GM21619 (cell line): ENCODE measurements at regions not wholly inside any gene's neighbourhood (a gene's known extent, or its start where the extent isn't known, plus 50 kb on each side); places are given as distances from the start of the nearest gene placed in this dataset.
"Not testable (repeated sequence)": the region's sequence is repeated elsewhere in the genome, so short reads cannot be mapped to it uniquely, and the experiment has no call there.

ENCODE experiments used
- ATAC-seq: cut with Tn5 transposase; IDR thresholded peaks from one replicate; pipeline ENCODE4 v1.9.1; 2021; ENCODE audit not compliant: unreplicated experiment

DNA sequence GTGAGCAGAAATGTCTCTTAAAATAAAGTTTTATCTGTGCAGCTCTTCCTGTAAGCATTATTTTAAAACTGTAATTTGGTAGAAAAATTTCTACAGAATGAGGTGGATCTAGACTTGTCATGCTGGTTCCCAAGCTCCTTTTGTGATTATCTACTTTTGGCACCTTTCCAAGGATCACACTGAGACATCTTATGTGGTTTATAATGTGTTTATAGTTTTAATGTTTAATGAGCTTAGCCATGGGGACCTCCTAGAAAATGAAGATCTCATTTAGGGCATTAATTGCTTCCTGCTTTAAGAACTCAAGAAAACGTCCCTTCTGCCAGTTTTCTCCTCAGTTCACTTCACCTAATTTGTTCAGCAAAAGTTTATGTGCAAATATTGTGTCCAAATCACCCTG, 468.4 kb downstream of the SUCLG1 start:
- no peak for ATAC-seq

DNA sequence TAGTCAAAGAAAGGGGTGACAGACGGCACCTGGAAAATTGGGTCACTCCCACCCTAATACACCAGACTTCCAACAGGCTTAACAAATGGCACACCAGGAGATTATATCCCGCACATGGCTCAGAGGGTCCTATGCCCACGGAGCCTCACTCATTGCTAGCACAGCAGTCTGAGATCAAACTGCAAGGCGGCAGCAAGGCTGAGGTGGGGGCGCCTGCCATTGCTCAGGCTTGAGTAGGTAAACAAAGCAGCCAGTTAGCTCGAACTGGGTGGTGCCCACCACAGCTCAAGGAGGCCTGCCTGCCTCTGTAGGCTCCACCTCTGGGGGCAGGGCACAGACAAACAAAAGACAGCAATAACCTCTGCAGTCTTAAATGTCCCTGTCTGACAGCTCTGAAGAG, 482.5 kb downstream of the SUCLG1 start:
- ATAC-seq: not testable (repeated sequence)

DNA sequence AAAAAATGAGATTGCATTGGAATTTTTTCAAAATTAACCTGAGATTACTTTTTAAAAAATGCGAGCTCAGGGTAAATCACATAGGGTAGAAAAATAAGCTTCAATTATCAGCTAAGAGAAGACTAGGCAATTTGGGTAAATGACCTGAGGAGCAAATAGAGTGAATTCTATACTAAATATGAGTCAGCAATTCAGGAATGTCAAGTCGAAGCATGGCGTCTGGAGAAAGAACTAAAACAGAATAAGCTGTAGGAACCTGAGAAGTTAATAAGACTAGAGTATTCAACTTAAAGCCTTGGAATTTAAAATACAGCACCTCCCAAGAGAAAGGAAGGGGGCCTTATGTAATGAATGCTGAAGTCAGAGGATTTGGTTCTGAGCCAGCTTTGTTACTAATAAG, 487.0 kb downstream of the SUCLG1 start:
- ATAC-seq: no peak

DNA sequence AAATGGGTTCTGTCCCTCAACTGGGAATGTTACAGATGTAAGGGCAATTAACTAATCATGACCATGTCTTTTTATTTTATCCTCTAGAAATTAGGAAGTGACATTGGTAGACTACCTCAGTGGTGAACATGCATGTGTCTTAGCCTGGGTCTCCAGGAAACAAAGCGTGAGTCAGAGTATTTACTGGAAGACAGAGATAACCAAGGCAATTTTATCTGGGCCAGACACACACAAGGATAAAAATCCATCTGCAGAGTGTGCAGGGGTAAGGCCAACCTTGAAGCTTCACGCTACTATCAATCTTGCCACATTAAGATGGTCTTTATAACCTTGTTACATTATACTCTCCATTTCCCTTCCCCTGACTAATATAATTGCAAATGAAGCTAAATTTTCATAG, 487.5 kb downstream of the SUCLG1 start:
- ATAC-seq: no peak

DNA sequence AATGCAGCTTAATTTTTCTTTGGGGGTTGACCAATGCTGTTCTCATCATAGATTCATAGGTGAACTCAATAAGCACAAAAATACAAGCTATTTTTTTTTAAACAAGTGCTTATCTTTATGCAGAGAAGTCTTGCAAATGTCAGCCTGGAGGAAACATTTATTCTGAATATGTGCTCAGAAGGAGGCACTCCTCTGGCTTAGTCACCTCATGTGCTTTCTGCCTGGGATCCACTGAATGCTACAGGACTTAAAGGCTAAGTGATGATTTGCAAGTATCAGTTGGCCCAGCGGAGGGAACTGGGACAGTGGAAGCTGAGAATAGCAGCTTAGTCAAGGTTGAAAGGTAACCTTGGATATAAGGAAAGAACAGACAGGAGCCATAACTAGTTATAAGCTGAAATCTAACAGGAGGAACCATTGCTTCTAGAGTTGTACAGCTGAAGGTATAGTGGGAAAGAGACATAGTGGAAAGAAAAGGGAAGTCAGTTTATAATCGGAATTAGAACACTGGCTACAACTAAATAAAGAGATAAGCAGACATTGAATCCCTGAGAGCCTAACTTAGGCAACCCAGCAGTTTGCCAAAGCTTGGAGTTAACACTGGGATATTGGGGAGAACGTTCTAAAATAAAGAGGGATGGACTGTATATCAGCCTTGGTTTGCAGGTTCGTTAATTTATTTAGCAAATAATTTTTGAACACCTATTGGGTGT, 488.7 kb downstream of the SUCLG1 start:
- no peak for ATAC-seq

DNA sequence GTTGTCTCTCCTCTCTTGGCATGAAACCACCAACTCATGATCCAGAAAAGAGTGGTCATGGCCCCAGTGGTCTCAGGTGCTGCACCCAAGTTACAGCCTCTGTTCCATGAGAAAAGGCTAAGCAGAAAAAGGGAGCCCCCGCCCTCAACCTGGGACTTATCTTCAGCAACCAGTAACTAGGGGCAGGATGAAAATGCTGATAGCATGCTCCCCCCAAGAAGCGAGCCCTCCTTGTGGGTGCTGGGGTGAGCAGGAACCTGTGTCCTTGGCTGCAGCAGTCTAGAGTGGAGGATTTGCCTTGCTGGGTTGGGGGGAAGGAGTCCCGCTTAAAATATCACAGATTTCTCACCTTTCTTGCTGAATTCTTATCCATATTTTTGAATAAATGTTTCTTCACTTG, 490.0 kb downstream of the SUCLG1 start:
- ATAC-seq: no peak

DNA sequence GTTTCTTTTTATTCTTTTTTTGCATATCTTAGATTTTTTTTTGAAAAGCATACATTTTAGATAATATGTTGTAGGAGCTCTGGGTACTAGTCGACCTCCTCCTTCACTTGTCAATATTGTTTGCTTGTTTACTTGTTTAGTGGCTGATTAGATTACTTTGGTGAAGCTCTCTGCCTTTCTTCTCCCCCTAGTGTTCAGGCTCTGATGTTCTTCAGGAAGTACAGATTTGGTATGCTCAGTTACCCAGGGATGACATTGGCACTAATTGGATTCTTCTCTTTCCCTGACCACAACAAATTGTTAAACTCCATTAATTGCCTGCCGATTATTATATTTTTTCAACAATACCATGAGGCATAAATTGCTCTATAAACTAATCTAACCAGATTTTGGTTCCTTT, 491.2 kb downstream of the SUCLG1 start:
- no peak for ATAC-seq

DNA sequence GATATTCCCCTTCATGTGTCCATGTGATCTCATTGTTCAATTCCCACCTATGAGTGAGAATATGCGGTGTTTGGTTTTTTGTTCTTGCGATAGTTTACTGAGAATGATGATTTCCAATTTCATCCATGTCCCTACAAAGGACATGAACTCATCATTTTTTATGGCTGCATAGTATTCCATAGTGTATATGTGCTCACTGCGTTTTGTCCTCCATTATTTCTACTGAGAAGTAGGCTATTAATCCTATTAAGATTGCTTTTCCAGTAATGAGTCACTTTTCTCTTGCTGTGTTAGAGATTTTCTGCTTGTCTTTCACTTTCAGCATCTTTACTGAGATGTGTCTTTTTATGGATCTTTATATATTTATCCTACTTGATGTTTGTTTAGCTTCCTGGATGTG, 492.1 kb downstream of the SUCLG1 start:
- ATAC-seq: not testable (repeated sequence)

DNA sequence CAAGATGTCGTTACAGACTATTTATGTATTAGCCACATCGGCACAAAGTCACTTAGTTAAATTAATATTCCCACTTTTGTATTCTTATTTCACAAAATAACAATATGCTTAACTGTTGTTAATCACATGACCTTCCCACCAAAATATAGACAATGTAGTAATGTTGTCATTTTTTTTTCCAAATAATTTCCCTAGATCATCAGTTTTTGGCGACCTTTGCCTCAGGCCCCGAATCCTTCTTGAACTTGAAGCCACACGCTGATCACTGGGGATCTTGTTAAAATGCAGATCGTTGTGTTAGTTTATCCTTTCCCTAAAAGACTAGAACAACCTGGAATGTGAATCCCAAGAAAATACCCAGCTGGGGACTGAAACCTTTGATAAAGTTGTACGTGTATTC, 497.6 kb downstream of the SUCLG1 start:
- no peak for ATAC-seq

DNA sequence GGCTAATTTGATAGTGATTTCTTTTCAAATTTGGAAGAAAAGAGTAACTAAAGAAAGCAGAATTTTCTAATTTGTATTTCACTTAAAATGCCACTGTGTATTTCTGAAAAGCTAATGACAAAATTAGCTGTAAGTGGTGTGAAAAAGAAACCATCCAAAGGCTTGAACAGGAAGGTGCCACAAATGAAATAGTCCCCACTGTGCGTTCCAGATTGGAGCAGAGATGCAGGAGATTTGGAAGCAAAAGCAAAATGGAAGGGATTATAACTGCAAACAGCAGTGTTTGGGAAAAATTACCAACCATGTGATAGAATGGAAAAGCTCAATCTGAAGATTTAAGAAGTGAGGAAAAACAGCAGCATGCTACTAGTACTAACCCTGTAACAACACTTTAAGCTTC, 498.7 kb downstream of the SUCLG1 start:
- ATAC-seq: no peak

DNA sequence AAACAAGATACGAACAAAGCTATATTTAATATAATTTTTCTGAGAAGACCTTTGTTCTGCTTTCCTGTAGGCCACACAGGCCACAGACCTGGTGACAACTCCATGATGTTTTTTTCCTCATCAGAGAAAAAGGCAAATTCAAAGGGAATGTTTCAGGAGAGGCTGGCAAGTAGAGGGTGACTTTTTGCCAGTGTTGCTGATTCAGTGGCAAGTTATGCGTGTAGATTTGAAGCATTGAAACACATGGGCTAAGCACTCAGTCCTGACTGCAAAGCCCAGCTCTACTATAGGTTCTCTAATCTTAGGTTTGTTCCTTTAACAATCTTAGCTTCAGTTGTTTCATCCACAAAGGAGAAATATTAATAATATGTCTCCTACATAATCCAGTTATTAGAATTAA, 499.8 kb downstream of the SUCLG1 start:
- ATAC-seq: no peak

DNA sequence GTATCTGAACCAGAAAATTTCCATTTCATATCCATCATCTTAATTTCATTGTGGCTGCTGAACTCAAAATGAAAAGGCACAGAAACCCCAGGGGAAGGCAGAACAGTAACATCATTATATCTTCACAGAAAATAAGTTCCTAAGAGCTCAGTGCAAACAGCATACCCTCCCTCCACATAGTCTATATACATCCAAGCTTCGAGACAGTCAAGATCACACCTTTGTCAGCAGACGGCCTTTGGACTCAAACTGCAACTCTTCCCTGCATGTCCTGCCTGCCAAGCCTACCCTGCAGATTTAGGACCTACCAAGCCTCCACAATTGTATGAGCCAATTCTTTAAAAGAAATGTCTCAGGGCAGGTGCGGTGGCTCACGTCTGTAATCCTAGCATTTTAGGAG, 502.1 kb downstream of the SUCLG1 start:
- ATAC-seq: no peak

DNA sequence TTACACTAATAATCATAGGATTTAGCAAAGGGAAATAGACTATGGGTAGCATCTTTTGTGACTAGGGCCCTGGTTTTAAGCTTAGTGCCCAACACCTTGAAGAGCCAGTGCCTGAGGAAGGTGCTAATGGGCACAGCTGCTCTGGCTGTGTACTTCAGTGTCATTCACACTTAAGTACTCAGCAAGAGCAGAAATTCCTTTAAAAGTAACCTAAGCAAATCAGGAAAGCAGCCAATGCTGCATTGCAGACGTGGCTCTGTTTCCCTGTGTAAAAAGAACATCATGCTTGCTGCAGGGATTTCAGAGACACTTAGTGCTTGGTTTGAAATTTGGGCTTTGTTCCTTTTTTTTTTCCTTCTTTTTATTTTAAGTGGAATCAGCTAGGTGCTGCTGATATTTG, 505.4 kb downstream of the SUCLG1 start:
- ATAC-seq: no peak

DNA sequence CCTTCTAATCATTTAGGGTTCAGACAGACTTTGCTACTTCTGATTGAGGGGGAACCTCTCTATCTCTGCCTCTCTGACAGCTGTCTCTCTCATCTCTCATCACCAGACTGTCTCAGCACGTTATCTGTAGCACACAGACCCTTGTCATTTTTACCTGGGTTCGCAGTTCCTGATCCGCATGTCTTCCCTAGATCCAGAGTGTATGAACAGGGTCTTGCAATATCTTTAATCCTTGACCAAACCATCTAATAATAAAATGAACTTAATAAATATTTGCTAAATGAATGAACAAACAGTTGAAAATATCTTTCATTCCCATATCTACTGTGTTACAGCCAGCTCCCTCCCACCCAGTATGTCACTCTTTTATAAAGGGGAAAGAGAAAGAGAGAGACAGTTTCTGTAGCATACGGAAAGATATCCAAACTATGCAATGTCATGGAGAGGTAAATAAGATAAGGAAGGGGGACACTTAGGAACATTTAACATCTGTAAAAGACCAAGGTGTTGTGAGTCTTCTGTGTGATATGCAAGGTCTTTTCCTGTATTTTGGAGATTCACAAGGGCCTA, 507.6 kb downstream of the SUCLG1 start:
- no peak for ATAC-seq

DNA sequence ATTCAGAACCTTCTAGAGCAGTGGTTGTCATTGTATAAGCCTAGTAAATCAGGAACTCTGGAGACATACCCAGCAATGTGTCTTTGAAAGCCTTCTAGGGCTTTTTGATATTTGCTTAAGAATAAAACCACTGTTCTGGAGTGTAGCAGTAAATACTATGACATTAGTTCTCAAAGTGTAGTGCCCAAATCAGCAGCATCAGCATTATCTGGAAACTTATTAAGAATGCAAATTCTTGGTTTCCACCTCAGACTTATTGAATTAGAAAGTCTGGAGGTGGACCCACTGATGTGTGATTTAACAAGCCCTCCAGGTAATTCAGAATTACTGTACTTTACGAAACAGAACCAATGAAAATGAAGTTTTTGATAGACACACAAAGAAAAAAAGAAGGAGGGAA, 509.7 kb downstream of the SUCLG1 start:
- no peak for ATAC-seq

DNA sequence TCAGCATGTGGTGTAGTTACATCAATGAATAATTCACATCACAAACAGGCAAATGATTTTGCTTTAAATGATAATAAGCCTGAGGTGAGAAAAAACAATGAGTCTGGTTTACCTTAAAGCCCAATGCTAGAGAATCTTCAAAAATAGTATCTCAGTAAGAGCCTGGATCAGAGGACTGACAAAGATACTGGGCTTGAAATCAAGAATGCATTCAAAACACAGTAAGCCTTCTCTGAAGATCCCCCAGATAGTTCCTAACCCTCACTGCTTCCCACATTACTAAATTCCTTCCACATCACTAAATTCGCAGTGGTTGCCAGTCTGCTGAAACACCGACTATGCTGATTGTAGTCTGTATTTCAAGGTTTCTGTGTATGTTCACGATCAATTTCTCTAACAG, 514.9 kb downstream of the SUCLG1 start:
- ATAC-seq: no peak

DNA sequence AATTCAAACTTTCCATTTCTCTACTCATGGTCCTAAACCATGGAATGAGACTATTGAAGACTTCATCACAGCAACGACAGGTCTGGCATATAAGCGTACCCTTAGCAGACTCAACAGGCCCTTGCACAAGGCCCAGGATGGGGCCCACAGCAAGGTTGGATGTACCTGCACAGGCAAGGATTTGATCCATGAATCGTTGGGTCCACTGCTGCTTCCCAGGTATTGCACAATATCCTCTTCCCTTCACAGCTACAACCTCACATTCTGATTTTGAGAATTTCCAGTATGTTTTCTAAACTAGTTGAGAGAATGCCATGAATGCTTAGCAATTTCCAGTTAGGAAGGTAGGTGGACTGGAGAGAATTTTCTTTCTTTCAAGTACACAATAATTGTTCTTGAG, 515.8 kb downstream of the SUCLG1 start:
- ATAC-seq: no peak

DNA sequence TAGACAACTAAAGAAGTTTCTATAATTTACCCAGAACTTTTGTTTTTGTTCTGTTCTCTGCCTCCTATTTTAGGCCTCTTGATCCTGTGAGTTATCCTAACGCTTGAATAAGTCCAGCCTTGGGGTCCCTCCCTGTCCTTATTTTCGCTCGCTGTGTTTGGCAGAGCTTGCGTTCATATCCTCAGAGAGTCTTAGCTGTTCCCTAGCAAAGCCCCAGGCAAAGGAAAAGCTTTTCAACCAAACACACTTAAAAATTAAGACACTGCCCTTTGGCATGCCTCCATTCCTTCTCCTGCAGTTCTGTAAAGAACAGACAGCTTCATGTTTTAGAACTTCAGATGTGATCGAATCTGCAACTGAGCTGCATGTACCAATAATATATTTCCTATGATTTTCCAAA, 517.2 kb downstream of the SUCLG1 start:
- no peak for ATAC-seq

DNA sequence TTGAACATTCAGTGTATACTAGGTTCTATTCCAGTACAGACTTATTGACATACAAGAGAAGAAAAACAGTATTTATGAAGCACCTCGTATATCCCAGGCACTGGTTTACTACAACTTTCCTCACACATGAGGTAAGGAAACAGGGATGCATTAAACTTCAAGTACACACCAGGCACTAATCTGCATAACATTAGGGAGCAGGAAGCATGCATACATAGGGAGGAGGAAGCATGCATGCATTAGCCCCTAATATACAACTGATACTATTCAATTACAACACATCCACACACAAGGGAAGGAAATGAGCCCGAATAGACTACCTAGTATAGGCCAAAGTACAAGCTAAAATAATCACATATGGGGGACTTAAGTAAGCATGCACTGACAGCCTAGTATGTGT, 525.3 kb downstream of the SUCLG1 start:
- no peak for ATAC-seq

DNA sequence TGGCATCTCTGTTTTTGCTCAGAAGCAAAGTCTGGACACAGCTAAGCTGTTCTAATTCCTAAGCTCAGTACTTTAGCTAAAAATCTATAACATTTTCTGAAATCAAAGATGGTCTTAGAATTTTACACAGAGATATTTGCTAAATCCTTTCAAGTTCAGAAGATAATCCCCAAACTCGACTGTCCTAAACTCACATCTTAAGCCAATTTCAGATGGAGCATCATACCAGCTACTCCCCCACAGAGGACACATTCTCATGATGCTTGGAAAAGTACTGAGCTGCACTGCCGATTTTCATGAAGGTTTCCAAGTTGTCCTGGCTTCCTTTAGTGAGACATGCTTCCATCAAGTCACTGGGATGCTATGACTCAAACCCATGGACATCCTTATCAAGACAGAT, 535.5 kb downstream of the SUCLG1 start:
- no peak for ATAC-seq

DNA sequence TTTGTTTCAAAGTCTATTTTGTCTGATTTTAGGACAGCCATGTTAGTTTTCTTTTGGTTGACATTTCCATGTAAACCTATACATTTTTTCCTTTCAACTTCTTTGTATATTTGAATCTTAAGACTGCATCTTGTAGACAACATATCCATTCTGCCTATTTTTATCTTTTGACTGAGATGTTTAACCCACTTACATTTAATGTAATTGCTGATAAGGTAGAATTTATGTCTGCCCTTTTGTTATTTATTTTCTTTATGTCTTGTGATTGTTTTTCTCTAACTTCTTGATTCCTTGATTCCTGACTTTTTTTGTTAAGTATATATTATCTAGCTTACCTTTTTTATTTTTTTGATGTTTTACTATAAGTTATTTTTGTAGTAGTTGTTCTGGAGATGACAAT, 542.5 kb downstream of the SUCLG1 start:
- no peak for ATAC-seq

DNA sequence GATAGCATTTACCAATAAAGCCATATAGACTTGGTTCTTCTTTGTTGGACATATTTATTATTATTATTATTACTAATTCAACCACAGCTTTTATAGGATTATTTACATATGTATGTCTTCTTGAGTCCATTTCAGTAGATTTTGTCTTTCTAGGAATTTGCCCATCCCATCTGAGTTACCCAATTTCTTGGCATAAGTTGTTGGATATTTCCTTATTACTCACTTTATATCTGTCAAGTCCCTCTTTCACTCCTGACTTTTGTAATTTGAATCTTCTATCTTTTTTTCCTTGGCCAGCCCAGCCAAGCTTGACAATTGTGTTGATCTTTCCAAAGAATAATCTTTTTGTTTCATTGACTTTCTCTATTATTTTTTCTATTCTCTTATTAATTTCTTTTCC, 543.7 kb downstream of the SUCLG1 start:
- no peak for ATAC-seq

DNA sequence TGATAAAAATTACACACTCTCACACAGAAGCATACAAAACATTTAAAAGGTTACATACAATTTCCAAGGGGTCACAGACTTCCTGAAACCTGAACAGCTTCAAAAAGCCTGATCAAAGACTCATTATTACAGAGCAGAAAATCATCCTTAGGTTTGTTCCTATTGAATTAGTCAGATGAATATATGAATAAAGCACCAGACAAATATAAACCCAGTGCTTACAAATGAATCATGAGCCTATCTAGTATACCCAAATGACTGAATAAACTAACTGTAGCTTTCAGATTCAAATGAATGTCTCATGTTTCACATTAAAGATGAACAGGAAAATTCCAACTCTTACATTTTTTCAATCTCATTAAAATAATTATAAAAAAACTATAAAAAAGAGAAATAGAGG, 550.3 kb downstream of the SUCLG1 start:
- ATAC-seq: no peak
